ENCODE measurements at regions not wholly inside any gene's neighbourhood (a gene's known extent, or its start where the extent isn't known, plus 50 kb on each side); places are given as distances from the start of the nearest gene placed in this dataset.

- no peak for TF ChIP-seq ETS1 (IDR thresholded peaks at IDR 0.05)
- no peak for TF ChIP-seq POLR2AphosphoS5 (IDR thresholded peaks at IDR 0.05; ENCODE audit: low read depth)
- no peak for TF ChIP-seq EZH2 (IDR thresholded peaks at IDR 0.05; ENCODE audit: low read depth, unreplicated experiment)
- no peak for TF ChIP-seq CTCF (conservative IDR thresholded peaks at IDR 0.05; ENCODE audit: low read depth in 2 of 2)
- no peak for TF ChIP-seq JUNB (IDR thresholded peaks at IDR 0.05; ENCODE audit: unreplicated experiment)
- no peak for TF ChIP-seq EZH2phosphoT487 (IDR thresholded peaks at IDR 0.05; ENCODE audit: unreplicated experiment)
- no peak for TF ChIP-seq REST (IDR thresholded peaks at IDR 0.05; ENCODE audit: unreplicated experiment)
- TF ChIP-seq ZNF331 (CRISPR knock-in tag; IDR thresholded peaks at IDR 0.05; ENCODE audit: low read depth) = no peak
- no peak for TF ChIP-seq STAT1 (IDR thresholded peaks at IDR 0.05; ENCODE audit: unreplicated experiment)
- no peak for TF ChIP-seq ZNF462 (CRISPR knock-in tag; IDR thresholded peaks at IDR 0.05)
- no peak for TF ChIP-seq NANOG (IDR thresholded peaks at IDR 0.05; ENCODE audit: borderline replicate concordance)
- TF ChIP-seq CREB1 (CRISPR knock-in tag; IDR thresholded peaks at IDR 0.05; ENCODE audit: low read depth) = no peak
- no peak for TF ChIP-seq ZNF114 (CRISPR knock-in tag; IDR thresholded peaks at IDR 0.05)
These were observed 523.7 kb upstream of the PROK2 start for GRCh38 chr3:72308641-72309040.
